ENCODE measurements at regions not wholly inside any gene's neighbourhood (a gene's known extent, or its start where the extent isn't known, plus 50 kb on each side); places are given as distances from the start of the nearest gene placed in this dataset.
"Not testable (repeated sequence)": the region's sequence is repeated elsewhere in the genome, so short reads cannot be mapped to it uniquely, and the experiment has no call there.

DNA sequence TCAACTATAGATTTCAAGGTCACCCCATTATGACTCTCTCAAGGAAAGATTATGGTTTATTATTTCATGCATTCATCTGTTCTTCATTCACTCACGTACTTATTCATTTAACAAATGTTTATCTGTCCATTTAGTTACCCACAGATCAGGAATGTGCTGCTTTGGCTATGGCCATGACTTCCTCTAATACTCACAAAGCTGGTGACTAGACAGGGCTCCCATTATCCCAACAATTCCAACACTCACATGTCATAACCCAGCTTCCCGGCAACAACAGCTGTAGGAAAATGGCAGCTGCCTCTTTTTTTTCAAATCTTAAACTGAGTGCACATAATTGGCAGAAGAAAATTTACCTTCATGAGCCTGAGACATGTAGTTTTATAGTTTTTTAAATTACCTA lies 190.8 kb upstream of the CCDC196 start:
- no peak for DNase-seq

DNA sequence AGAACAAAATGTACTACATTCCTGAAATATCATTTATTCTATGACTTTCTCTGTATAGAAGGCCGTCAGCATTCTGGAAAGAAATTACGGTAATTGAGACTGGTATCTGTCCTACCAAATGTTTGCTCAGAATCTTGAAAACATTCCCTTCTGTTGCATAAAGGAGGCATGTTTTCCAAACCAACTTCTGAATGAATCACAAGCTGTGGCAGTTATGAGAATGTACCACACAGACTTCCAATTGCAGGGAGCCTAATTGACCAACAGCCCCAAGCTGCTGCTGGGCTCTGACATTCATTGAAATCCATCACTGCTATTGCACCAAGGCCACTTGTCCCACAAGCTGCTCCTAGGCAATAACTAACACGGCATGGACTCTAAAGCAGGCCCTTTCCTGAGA lies 185.3 kb upstream of the CCDC196 start:
- no peak for DNase-seq

DNA sequence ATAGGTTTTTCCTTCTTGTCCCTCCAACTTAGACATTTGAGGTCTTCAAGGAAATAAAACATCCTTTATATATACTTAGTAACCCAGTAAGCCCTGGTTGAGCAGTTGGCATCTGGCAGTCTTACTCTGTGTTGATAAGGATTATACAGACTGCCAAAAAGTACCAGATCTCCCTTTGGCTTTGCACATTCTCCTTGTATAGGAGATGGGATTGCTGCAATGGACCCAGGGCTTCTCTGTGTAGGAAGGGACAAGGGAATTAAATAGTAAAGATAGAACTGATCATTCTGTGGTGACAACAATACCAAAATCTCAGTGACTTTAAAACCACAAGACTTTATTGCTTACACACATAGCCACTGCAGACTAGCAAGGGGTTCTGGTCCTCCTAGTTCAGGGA lies 180.1 kb upstream of the CCDC196 start:
- no peak for DNase-seq

DNA sequence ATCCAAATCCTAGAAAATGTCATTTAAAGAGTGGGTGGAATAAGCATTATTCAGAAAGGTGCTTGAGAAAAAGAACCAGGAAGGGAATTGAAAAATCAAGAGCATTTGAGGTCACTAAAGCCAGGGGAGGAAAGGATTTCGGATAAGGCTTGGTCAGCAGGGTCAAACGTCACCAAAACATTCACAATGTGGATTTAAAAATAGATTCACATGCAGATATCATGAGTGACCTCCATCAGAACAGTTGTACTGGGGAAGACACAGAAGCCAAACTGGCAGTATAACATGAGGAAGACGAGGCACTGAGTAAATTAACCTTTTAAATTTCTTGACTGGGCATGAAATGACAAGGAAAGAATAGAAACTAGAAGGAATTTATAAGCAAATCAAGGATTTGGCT lies 175.1 kb upstream of the CCDC196 start:
- DNase-seq, result no peak

DNA sequence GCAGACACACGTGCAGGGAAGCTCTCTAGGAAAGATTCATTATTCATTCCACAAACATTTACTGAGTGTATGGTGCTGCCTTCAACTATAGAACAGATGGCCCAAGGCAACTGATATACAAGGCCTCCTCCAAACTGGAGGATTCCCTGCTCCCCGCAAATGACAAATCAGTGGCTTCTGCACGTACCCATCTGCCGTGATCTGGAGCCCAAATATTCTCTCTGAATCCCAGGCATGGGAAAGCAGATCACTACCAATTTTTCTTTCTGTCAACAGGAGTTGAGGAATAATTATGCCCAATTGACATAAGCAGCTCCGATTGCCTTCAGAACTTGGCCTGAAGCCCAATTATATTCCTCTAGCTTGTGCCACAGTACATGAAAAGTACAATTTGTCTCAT lies 174.2 kb upstream of the CCDC196 start:
- DNase-seq, result no peak

DNA sequence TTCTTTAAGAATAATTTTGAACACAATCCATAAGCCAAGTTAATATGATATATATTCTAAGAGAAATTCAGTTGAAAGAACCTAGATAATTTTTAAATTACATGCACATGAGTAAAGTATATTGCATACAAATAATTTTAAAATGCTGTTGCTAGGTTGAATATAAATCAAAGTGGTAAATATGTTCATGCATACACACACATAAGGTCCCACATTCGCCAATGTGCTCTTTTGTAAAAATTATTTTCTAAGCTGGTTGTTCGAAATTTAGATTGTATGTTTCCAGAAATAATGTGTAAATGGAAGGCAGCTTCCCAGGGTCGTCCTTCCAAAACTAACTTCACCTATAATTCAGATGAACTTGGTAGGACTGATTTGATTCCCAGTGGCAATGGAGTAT lies 173.7 kb upstream of the CCDC196 start:
- no peak for DNase-seq

DNA sequence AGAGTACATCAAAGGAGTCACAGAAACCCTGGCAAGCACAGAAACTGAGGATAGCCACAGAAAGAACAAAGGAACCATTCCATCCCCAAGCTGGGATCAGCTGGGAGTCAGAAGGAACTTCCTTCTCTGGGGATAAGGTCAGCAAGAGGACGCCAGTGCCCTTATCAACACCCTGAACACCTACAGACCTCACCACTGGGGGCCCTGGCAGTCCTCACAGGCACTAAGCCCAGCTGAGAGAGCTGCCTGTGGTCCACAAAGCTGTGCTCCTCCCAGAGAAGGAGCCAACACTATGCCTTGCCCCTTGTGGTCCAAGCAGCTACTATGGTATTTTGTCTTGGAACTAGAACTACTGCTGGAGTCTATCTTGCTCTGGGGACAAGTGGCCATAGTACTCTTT lies 171.1 kb upstream of the CCDC196 start:
- no peak for DNase-seq

DNA sequence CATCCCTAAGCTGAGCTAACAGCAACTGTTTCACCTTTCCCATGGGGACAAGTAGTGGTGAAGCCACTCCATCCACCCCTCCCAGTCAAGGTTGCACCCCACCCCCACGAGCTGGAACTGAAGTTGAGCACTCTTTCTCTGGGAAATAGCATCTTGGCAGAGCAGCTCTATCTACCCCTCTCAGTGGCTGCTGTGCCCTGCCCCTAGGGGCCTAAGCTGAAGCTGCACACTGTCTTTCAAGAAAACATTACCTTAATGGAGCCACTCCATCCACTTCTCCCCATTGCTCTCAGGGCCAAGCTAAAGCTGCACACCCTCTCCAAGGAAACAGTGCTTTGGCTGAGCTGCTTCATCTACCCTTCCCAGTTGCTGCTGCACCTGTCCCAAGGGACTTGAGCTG lies 170.6 kb upstream of the CCDC196 start:
- no peak for DNase-seq

DNA sequence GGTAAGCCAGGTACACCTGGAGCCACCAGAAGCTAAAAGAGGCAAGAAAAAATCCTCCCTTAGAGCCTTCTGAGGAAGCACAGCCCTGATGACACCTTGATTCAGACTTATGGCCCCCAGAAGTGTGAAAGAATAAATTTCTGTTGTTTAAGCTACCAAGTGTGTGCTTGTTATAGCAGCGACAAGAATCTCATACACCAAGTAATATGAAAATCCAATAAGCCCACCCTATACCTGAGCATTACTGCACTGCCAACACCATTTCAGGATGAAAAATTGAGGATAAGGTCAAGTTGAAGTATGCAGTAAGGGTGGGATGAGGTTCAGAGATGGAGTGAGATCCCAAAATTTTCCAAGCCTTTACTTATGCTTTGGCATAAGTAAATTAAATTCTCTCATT lies 163.6 kb upstream of the CCDC196 start:
- DNase-seq, result no peak

DNA sequence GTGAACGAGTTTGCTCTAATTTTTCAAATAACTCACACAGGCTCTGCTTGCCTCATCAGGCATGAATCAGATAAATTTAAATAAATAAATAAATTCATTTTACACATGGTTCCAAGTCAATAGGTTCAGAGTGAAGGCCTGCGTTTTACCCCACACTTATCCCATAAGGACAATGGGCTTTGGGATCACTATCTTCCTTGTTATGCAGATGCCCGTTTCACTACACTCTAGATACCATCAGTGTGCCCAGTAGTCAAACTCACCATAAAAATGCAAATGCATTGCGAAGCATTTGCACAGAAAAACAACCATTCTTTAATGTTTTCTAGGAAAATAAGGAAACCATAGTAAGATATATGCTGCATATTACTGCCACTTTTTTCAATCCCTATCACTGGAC lies 155.9 kb upstream of the CCDC196 start:
- DNase-seq, result no peak

DNA sequence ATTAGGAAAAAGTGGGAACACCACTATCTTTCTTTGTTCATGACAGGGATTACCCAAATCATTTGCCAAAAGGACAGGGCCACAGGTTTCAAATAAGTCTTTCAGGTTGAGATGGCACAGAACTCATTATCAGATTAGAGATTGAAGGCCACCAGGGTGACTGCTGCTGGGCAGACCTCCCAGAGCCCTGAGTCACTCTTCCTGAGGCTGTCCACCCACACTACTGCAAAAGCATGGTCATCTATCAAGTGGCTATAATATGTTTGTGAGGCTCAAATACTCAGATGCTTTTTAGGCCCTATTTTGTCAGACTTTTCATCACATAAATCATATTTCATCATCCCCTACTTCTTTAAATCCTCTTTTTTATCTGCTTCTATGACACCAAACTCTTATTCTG lies 155.3 kb upstream of the CCDC196 start:
- no peak for DNase-seq

DNA sequence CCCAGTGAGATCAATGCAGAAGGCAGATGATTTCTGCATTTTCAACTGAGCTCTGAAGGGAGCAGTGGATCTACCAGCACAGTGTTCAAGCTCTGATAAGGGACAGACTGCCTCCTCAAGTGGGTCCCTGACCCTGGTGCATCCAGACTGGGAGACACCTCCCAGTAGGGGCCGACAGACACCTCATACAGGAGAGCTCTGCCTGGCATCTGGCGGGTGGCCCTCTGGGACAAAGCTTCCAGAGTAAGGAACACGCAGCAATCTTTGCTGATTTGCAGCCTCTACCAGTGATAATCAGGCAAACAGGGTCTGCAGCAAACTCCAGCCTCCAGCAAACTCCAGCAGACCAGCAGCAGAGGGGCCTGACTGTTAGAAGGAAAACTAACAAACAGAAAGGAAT lies 152.9 kb upstream of the CCDC196 start:
- not testable (repeated sequence) for DNase-seq

DNA sequence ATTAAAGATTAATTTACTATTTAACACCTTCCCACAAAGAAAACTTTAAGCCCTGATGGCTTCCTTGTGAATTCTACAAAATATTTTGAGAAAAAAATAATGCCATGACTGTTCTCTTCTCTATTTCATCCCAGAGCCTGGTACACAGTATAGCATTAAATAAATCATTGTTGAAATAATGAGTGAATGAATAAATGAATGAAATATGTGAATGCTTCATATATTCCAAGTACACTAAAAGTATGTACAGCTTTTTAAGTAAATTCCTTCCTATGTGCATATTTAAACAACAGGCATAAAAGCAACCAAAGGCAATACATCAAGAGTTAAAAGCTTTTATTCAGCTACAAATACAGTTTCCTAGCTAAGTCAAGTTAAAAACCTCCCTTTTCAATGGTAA lies 144.9 kb upstream of the CCDC196 start:
- DNase-seq, result no peak

DNA sequence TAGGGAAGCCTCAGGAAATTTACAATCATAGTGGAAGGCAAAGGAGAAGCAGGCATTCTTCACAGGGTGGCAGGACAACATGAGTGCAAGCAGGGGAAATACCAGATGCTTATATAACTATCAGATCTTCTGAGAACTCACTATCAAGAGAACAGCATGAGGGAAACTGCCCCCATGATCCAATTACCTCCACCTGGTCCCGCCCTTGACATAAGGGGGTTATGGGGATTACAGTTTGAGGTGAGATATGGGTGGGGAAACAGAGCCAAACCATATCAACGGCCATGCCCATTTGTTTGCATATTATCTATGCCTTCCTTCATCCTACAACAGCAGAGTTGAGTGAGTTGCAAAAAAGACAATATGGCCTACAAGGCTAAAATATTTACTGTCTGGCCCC lies 140.2 kb upstream of the CCDC196 start:
- DNase-seq, result no peak

DNA sequence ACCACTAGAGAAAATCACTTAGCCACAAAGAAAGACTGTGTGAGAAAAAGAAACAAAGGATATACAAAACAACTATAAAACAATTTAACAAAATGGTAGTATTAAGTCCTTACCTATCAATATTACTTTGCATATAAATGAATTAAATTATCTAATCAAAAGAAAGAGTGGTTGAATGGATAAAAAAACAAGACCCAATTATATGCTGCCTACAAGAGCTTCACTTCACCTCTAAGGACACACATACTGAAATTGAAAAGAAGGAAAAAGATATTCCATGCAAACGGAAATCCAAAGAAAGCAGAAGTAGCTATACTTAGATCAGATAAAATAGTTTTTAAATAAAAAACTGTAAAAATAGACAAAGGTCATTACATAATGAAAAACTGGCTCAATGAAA lies 134.9 kb upstream of the CCDC196 start:
- DNase-seq, result no peak

DNA sequence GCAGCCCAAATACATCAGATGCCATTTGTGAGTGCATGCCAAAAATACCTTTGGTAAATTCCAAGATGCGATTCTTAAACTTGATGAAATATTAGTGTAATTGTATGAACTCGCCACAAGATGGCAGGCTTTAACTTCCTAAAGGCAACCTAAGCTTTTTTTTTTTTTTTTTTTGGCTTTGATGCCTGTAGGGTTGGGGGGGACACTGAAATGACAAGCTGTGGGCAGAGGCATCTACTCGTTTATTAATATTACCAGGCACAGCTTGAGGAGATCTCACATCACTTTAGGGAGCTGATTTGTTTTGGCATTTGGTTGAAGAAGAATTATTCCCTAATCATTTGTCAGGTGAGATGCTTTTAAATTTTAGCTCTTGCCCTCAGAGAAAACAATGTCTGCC lies 126.7 kb upstream of the CCDC196 start:
- DNase-seq, result peak; percentile 37

DNA sequence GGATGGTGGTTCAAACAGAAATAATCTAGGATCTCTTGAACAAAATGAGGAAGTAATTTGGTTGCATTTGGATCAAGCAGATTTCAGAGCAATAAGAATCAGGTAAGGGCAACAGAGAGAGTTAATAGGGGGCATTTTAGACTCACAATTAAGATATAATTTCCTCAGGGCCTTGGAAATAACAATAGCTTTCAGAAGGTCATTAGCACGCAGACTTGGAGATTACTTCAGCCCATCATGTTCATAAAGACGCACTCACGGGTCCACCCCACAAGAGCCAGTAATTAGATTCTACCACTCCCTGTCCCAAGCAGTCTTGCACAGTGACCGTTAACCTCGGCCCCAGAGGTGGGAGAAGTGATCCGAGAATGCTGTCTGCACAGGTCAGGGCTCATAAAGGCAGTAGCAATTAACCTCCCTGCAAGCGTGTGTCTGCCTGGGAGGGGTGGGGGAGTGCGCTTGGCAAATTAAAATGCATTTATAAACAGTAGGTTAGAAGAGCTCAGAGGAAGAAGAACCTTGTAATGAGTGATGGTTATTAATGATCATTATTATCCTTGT lies 125.7 kb upstream of the CCDC196 start:
- DNase-seq, result no peak

DNA sequence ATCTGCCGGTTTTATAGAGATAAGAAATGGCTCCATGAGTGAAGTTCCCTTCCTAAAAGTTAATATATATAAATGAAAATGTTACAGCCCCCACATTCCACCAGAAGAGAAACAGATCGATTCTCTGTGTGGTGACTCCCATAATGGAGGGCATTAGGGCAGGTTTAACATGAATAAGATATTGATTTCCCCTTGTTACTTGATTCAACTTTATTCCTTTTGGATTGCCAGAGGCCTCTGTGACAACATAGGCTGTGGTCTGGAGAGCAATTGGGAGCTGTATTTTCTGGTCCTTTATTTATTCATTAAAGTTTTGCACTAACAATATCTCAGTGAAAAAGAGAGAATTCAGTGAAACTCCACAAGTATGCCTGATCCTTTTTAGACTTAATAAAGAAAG lies 125.2 kb upstream of the CCDC196 start:
- DNase-seq, result no peak

DNA sequence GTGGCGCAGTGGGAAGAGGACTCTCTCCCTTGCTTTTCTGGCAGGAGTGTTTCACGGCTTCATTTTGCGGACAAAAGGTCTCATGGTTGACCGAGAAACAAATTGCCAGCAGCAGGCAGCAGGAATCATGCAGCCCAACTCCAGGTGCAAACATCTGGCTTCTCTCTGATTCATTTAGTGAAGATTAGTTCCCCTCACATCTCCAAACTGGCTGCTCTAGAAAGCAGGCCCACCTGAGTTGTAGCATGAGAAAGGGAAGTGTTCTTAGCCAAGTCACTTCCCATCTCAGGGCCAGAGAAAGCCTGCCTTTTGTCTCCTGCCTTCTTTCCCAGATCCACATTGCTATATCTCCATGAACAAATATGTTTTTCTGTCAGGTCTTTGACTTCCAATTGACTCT lies 120.8 kb upstream of the CCDC196 start:
- no peak for DNase-seq

DNA sequence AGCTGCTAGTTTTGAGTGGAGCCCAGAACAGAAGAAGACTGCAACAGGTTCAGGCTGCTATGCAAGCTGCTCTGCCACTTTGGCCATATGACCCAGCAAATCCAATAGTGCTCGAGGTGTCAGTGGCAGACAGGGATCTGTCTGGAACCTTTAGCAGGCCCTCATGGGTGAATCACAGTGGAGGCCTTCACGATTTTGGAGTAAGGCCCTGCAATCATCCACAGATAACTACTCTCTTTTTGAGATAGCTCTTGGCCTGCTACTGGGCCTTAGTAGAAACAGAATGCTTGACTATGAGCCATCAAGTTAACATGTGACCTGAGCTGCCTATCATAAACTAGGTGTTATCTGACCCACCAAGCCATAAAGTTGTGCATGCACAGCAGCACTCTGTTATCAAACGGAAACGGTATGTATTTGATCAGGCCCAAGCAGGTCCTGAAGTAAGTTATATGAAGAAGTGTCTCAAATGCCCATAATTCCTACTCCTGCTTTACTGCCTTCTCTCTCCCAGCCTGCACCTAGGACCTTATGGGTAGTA lies 116.9 kb upstream of the CCDC196 start:
- DNase-seq, result no peak

DNA sequence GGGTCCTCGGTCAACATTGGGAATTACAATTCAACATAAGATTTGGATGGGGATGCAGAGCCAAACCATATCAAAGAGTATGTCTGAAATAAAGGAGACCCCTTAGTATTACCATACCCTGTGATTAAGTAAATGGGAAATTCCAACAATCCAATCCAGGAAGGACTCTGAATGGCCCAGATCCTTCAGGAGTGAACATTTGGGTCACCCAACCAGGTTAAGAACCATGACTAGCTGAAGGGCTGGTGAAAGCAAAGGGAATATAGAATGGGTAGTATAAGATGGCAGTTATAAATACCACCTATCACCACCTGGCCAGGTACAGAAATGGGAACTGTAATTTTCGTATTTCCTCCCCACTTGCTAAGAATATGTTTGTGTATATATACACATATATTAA lies 114.4 kb upstream of the CCDC196 start:
- DNase-seq, result no peak

DNA sequence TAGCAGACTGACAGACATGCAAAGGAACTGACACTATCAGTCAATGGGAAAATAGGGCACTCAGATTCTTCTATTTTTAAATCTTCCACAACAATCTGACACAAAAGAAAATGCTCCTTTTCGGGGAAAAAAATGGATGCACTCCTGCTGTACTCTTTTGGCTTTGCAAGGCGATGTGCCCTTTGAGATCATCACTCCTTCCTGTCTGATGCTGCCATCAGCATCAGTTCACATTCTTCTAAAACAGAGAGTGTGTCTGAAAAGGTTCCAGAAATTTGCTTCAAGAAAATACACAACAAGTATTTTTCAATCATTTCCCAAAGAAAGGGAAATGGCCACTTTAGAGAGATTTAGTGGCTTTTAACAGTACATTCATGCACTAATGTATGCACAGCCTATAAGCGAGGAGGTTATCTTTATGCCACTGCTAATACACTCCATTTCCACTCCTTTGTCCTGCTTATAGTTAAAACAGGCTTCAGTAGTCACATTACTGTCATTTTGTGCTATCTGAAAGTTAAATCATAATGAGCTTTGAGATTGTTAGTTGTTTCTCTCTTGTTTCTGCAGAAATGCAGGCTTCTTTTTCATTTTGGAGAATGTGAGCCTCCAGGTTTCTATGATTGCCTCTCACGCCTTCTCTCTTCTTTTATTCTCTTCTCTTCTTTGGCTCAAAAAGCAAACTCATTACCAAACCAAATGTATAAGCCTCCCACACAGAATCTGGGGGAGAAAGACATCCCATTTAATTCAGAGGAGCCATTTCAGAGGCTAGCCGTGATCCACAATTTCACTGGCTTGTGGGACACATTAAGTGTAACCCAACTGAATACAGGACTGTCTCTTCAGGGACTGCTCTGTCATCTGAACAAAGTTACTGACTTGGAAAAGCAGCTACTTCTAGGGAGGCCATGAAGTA lies 110.9 kb upstream of the CCDC196 start:
- no peak for DNase-seq

DNA sequence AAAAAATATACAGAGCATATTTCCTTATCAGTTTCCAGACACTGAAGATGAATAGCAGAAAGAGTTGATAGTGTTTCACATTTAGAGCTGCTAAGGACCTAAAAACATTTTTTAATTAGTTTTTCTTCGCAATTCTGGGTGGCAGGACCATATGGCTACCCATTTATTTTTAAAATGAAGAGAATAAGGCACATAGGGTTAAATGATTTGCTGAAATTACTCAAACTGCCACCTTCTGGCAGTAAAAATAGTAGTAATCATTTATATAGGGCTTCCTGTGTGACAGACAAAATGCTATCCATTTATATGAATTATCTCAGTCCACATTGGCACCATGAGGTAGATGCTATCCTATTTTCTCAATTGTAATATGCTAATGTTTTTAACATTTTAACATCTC lies 108.6 kb upstream of the CCDC196 start:
- DNase-seq, result no peak

DNA sequence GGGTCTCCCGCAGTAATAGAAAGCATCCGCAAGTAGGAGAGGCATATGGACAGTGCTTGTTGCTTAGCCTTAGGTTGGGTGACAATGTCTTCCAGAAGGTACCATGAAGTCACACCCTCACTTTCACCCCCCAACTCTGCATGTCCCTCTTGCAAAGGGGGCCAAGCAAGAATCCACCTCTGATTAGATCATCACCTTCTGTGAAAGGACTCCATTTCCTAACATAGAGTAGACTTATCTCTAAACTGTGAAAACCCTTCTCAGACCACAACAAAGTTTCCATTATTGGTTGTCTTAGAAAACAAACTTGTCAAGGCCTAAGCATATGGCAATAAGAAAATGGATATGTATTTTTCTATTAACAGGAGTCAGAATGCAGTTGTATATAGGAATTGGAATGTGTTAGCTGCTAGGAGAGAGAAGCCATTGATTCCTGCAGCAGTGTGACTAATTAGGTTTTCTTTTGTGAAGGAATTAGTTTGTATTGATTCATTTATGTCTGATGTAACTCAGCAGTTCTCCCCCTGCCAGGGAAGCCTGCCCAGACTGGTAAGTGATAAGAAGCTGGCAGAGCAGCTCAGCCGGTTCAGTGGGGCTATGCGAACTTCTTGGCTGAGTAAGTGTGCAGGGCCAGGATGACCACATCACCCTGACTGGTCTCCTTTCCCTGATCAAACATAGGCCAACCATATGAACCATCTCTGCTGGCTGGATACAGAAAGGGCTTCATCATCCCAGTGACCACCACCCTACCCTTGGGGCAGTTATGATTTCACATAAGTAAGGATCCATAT lies 107.3 kb upstream of the CCDC196 start:
- no peak for DNase-seq

All from central memory CD4-positive, alpha-beta T cell (primary cell).